SK-N-SH treated with all-trans-retinoic acid at 6 μM for 48 hours (cell line): ENCODE measurements at regions not wholly inside any gene's neighbourhood (a gene's known extent, or its start where the extent isn't known, plus 50 kb on each side); places are given as distances from the start of the nearest gene placed in this dataset.

Experiments
- ATAC-seq: fragments of 200-7000 bp; cut with Tn5 transposase; 3 replicates; pipeline ENCODE4 v1.9.1; 2020; ENCODE audit warnings: mild to moderate bottlenecking, moderate library complexity
- ARNTL ChIP-seq: fragments of 450-650 bp; formaldehyde crosslinking; IDR thresholded peaks from 2 replicates; pipeline ENCODE4 v1.5.0; 2020; ENCODE audit warnings: low read depth, mild to moderate bottlenecking, moderate library complexity, borderline replicate concordance
- BACH2 ChIP-seq: fragments of 250-450 bp; sonication (Bioruptor Pico); IDR thresholded peaks from 2 replicates; pipeline ENCODE4 v1.9.0; 2021; ENCODE audit warnings: mild to moderate bottlenecking, borderline replicate concordance
- CREB5 ChIP-seq: fragments of 250-450 bp; sonication (Bioruptor Pico); IDR thresholded peaks from 2 replicates; pipeline ENCODE4 v1.5.1; 2020; ENCODE audit warnings: low read depth, mild to moderate bottlenecking, moderate library complexity
- CSDC2 ChIP-seq: fragments of 250-450 bp; sonication (Bioruptor Pico); IDR thresholded peaks from 2 replicates; pipeline ENCODE4 v1.5.0; 2020; ENCODE audit warnings: mild to moderate bottlenecking, moderate library complexity
- ESRRG ChIP-seq: fragments of 250-450 bp; sonication (Bioruptor Pico); IDR thresholded peaks from 2 replicates; pipeline ENCODE4 v1.6.1; 2021; ENCODE audit warnings: mild to moderate bottlenecking
- GLIS3 ChIP-seq: fragments of 250-450 bp; sonication (Bioruptor Pico); IDR thresholded peaks from 2 replicates; pipeline ENCODE4 v1.5.0; 2020; ENCODE audit warnings: mild to moderate bottlenecking, moderate library complexity
- ISL1 ChIP-seq: fragments of 250-450 bp; sonication (Bioruptor Pico); IDR thresholded peaks from 2 replicates; pipeline ENCODE4 v2.1.2; 2022; ENCODE audit warnings: mild to moderate bottlenecking, moderate library complexity
- OSR1 ChIP-seq: fragments of 250-450 bp; sonication (Bioruptor Pico); IDR thresholded peaks from 2 replicates; pipeline ENCODE4 v1.8.0; 2022; ENCODE audit warnings: moderate library complexity, mild to moderate bottlenecking, inconsistent platforms
- POU6F1 ChIP-seq: fragments of 250-450 bp; sonication (Bioruptor Pico); IDR thresholded peaks from 2 replicates; pipeline ENCODE4 v1.8.0; 2021; ENCODE audit warnings: low read depth, mild to moderate bottlenecking, moderate library complexity, borderline replicate concordance
- PPARA ChIP-seq: fragments of 250-450 bp; sonication (Bioruptor Pico); IDR thresholded peaks from 2 replicates; pipeline ENCODE4 v1.5.0; 2020; ENCODE audit warnings: mild to moderate bottlenecking, borderline replicate concordance
- RARB ChIP-seq: fragments of 250-450 bp; sonication (Bioruptor Pico); IDR thresholded peaks from 2 replicates; pipeline ENCODE4 v1.8.0; 2021; ENCODE audit warnings: mild to moderate bottlenecking, moderate library complexity
- TCF4 ChIP-seq: fragments of 250-450 bp; sonication (Bioruptor Pico); IDR thresholded peaks from 2 replicates; pipeline ENCODE4 v1.8.0; 2021; ENCODE audit warnings: mild to moderate bottlenecking, moderate library complexity, borderline replicate concordance
- TOX ChIP-seq: fragments of 250-450 bp; sonication (Bioruptor Pico); IDR thresholded peaks from 2 replicates; pipeline ENCODE4 v1.8.0; 2021; ENCODE audit warnings: mild to moderate bottlenecking, moderate library complexity, borderline replicate concordance
- ZC3H10 ChIP-seq: fragments of 250-450 bp; sonication (Bioruptor Pico); IDR thresholded peaks from 2 replicates; pipeline ENCODE4 v1.5.1; 2021; ENCODE audit warnings: mild to moderate bottlenecking, moderate library complexity
- ZFP3 ChIP-seq: fragments of 250-450 bp; sonication (Bioruptor Pico); IDR thresholded peaks from 2 replicates; pipeline ENCODE4 v1.5.0; 2020; ENCODE audit warnings: mild to moderate bottlenecking, moderate library complexity
- ZFP30 ChIP-seq: fragments of 450-650 bp; formaldehyde crosslinking; IDR thresholded peaks from 2 replicates; pipeline ENCODE4 v1.5.0; 2022; ENCODE audit warnings: mild to moderate bottlenecking, moderate library complexity
- ZNF565 ChIP-seq: fragments of 450-650 bp; formaldehyde crosslinking; conservative IDR thresholded peaks from 2 replicates; pipeline ENCODE4 v1.5.0; 2020; ENCODE audit warnings: low read depth, mild to moderate bottlenecking, moderate library complexity
- ZNF70 ChIP-seq: fragments of 450-650 bp; formaldehyde crosslinking; IDR thresholded peaks from 2 replicates; pipeline ENCODE4 v1.5.0; 2020; ENCODE audit warnings: mild to moderate bottlenecking, moderate library complexity
- ZNF8 ChIP-seq: fragments of 450-650 bp; formaldehyde crosslinking; IDR thresholded peaks from 2 replicates; pipeline ENCODE4 v1.5.0; 2020; ENCODE audit warnings: mild to moderate bottlenecking, moderate library complexity
- TF ChIP-seq, protein P1 (sequence below): fragments of 250-450 bp; sonication (Bioruptor Pico); IDR thresholded peaks from 2 replicates; pipeline ENCODE4 v1.8.0; 2020; ENCODE audit warnings: mild to moderate bottlenecking, moderate library complexity, borderline replicate concordance
- TF ChIP-seq, protein P2 (sequence below): fragments of 250-450 bp; sonication (Bioruptor Pico); IDR thresholded peaks from 2 replicates; pipeline ENCODE4 v1.5.1; 2021; ENCODE audit warnings: mild to moderate bottlenecking, moderate library complexity
- TF ChIP-seq, protein P3 (sequence below): fragments of 250-450 bp; sonication (Bioruptor Pico); IDR thresholded peaks from 2 replicates; pipeline ENCODE4 v1.5.0; 2020; ENCODE audit warnings: mild to moderate bottlenecking, moderate library complexity

DNA sequence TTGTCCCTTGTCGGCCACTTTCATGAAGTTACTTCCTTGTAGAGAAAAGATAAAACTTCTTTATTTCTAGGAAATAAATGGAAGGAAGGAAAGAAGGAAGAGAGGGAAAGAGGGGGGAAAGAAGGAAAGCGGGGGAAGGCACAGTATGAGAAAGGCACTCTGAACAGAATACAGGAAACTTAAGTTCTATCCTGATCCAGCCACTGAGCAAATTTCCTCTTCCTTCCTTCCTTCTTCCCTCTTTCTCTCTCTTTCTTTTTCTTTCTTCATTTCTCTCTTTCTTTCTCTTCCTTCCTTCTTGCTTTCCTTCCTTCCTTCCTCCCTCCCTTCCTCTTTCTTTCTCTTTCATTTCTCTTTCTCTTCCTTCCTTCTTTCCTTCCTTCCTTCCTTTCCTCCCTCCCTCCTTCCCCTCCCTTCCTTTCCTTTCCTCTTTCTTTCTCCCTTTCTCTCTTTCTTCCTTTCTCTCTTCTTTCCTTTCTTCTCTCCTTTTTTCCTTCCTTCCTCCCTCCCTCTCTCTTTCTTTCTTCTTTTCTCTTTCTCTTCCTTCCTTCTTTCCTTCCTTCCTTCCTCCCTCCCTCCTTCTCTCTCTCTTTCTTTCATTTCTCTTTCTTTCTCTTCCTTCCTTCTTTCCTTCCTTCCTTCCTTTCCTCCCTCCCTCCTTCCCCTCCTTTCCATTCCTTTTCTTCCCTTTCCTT, 240.2 kb upstream of the BRINP1 start:
- TF ChIP-seq, protein P1, sequence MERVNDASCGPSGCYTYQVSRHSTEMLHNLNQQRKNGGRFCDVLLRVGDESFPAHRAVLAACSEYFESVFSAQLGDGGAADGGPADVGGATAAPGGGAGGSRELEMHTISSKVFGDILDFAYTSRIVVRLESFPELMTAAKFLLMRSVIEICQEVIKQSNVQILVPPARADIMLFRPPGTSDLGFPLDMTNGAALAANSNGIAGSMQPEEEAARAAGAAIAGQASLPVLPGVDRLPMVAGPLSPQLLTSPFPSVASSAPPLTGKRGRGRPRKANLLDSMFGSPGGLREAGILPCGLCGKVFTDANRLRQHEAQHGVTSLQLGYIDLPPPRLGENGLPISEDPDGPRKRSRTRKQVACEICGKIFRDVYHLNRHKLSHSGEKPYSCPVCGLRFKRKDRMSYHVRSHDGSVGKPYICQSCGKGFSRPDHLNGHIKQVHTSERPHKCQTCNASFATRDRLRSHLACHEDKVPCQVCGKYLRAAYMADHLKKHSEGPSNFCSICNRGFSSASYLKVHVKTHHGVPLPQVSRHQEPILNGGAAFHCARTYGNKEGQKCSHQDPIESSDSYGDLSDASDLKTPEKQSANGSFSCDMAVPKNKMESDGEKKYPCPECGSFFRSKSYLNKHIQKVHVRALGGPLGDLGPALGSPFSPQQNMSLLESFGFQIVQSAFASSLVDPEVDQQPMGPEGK (CRISPR knock-in tag), result no peak
- TF ChIP-seq CREB5 (CRISPR knock-in tag), result no peak
- no peak for TF ChIP-seq PPARA (CRISPR knock-in tag)
- no peak for TF ChIP-seq ZFP30 (CRISPR knock-in tag)
- TF ChIP-seq TOX, result no peak
- no peak for TF ChIP-seq ARNTL (CRISPR knock-in tag)
- no peak for TF ChIP-seq CSDC2 (CRISPR knock-in tag)
- TF ChIP-seq ESRRG (CRISPR knock-in tag), result no peak
- no peak for TF ChIP-seq RARB (CRISPR knock-in tag)
- no peak for TF ChIP-seq POU6F1 (CRISPR knock-in tag)
- TF ChIP-seq, protein P2, sequence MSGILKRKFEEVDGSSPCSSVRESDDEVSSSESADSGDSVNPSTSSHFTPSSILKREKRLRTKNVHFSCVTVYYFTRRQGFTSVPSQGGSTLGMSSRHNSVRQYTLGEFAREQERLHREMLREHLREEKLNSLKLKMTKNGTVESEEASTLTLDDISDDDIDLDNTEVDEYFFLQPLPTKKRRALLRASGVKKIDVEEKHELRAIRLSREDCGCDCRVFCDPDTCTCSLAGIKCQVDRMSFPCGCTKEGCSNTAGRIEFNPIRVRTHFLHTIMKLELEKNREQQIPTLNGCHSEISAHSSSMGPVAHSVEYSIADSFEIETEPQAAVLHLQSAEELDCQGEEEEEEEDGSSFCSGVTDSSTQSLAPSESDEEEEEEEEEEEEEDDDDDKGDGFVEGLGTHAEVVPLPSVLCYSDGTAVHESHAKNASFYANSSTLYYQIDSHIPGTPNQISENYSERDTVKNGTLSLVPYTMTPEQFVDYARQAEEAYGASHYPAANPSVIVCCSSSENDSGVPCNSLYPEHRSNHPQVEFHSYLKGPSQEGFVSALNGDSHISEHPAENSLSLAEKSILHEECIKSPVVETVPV (CRISPR knock-in tag), result no peak
- TF ChIP-seq, all 23 proteins: peak for 0
- no peak for ATAC-seq

DNA sequence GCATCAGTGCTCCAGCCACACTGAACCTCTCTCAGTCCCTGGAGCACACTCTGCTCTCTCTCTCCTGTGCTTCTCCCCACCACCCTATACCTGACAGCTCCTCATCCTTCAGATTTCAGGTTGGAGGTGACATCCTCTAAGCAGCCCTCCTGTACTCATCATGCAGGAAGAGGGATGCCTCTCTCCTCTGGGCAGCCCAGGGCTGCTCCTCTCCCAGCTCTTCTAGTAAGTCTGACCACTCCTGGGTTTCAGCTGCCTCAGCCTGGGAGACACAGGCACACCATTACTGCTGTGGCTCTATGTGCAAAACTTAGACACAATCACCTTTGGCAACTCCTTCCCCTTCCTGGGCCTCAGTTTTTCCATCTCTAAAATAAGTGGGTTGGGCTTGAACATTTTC, 232.4 kb upstream of the BRINP1 start:
- TF ChIP-seq, protein P2 (CRISPR knock-in tag), result no peak
- no peak for TF ChIP-seq RARB (CRISPR knock-in tag)
- TF ChIP-seq, protein P3, sequence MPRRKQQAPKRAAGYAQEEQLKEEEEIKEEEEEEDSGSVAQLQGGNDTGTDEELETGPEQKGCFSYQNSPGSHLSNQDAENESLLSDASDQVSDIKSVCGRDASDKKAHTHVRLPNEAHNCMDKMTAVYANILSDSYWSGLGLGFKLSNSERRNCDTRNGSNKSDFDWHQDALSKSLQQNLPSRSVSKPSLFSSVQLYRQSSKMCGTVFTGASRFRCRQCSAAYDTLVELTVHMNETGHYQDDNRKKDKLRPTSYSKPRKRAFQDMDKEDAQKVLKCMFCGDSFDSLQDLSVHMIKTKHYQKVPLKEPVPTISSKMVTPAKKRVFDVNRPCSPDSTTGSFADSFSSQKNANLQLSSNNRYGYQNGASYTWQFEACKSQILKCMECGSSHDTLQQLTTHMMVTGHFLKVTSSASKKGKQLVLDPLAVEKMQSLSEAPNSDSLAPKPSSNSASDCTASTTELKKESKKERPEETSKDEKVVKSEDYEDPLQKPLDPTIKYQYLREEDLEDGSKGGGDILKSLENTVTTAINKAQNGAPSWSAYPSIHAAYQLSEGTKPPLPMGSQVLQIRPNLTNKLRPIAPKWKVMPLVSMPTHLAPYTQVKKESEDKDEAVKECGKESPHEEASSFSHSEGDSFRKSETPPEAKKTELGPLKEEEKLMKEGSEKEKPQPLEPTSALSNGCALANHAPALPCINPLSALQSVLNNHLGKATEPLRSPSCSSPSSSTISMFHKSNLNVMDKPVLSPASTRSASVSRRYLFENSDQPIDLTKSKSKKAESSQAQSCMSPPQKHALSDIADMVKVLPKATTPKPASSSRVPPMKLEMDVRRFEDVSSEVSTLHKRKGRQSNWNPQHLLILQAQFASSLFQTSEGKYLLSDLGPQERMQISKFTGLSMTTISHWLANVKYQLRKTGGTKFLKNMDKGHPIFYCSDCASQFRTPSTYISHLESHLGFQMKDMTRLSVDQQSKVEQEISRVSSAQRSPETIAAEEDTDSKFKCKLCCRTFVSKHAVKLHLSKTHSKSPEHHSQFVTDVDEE (CRISPR knock-in tag), result no peak
- TF ChIP-seq POU6F1 (CRISPR knock-in tag), result no peak
- no peak for TF ChIP-seq ZC3H10 (CRISPR knock-in tag)
- TF ChIP-seq ZFP3 (CRISPR knock-in tag), result no peak
- no peak for TF ChIP-seq CREB5 (CRISPR knock-in tag)
- TF ChIP-seq ZNF70 (CRISPR knock-in tag), result no peak
- TF ChIP-seq ISL1, result no peak
- no peak for TF ChIP-seq CSDC2 (CRISPR knock-in tag)
- TF ChIP-seq PPARA (CRISPR knock-in tag), result no peak
- no peak for TF ChIP-seq ZNF8 (CRISPR knock-in tag)
- TF ChIP-seq, protein P1 (CRISPR knock-in tag), result no peak
- TF ChIP-seq TCF4 (CRISPR knock-in tag), result no peak
- no peak for TF ChIP-seq ZNF565
- TF ChIP-seq TOX, result no peak
- no peak for TF ChIP-seq OSR1 (CRISPR knock-in tag)
- TF ChIP-seq BACH2 (CRISPR knock-in tag), result no peak
- TF ChIP-seq GLIS3 (CRISPR knock-in tag), result no peak
- no peak for ATAC-seq
